Skin epidermis (tissue), 12 donors: ENCODE measurements at regions not wholly inside any gene's neighbourhood (a gene's known extent, or its start where the extent isn't known, plus 50 kb on each side); places are given as distances from the start of the nearest gene placed in this dataset.
"Not testable (repeated sequence)": the region's sequence is repeated elsewhere in the genome, so short reads cannot be mapped to it uniquely, and the experiment has no call there.

Source experiments
- H3K27ac ChIP-seq, 21 experiments: fragments of 200-600 bp; sonication (generic) in 11 of 21; one replicate each; pipeline ENCODE4 v1.5.0; 2020; ENCODE audit warnings: mild to moderate bottlenecking in 3 of 21, inconsistent platforms in 2 of 21, moderate library complexity in 2 of 21
- H3K4me3 ChIP-seq, 7 experiments: fragments of 200-600 bp; sonication (generic) in 2 of 7; one replicate each; pipeline ENCODE4 v1.5.0; 2020; ENCODE audit warnings: inconsistent platforms in 2 of 7, mild to moderate bottlenecking in 2 of 7, moderate library complexity in 1 of 7

GRCh38 chr20:30975859-30976258 is 281.6 kb upstream of the DEFB115 start:
- H3K27ac ChIP-seq, H3K4me3 ChIP-seq: not testable (repeated sequence)

GRCh38 chr20:30985386-30985785 is 272.1 kb upstream of the DEFB115 start:
- no peak overlapping the region for H3K27ac ChIP-seq
- no peak overlapping the region for H3K4me3 ChIP-seq
